NOMO-1 treated with DMSO at 0.1 percent for 48 hours (cell line): ENCODE measurements at regions not wholly inside any gene's neighbourhood (a gene's known extent, or its start where the extent isn't known, plus 50 kb on each side); places are given as distances from the start of the nearest gene placed in this dataset.

Experiments
- DNase-seq: peaks from one replicate; lab custom pipeline; 2025; ENCODE audit not compliant: unreplicated experiment; lab: John Stamatoyannopoulos, UW

- DNase-seq, result no peak
Measured at GRCh38 chr5:82381591-82381990, 103.4 kb upstream of the RPS23 start.

- DNase-seq, result no peak
Measured at GRCh38 chr5:82376307-82376706, 98.2 kb upstream of the RPS23 start.

- peak; percentile 32 for DNase-seq
Measured at GRCh38 chr5:82375488-82376244, 97.5 kb upstream of the RPS23 start.

- no peak for DNase-seq
Measured at GRCh38 chr5:82374637-82375036, 96.5 kb upstream of the RPS23 start.

GRCh38 chr5:82367930-82368329 lies 89.8 kb upstream of the RPS23 start:
- no peak for DNase-seq

GRCh38 chr5:82365744-82366228 lies 87.6 kb upstream of the RPS23 start:
- no peak for DNase-seq

- DNase-seq, result no peak
Measured at GRCh38 chr5:82365026-82365425, 86.9 kb upstream of the RPS23 start.

- DNase-seq, result peak; percentile 74
Measured at GRCh38 chr5:82364497-82364896, 86.3 kb upstream of the RPS23 start.

GRCh38 chr5:82363524-82363923 lies 85.4 kb upstream of the RPS23 start:
- no peak for DNase-seq

GRCh38 chr5:82362636-82363035 lies 84.5 kb upstream of the RPS23 start:
- no peak for DNase-seq

- no peak for DNase-seq
Measured at GRCh38 chr5:82360022-82360421, 81.9 kb upstream of the RPS23 start.

GRCh38 chr5:82359272-82359671 lies 81.1 kb upstream of the RPS23 start:
- DNase-seq, result no peak

- DNase-seq, result peak; percentile 80
Measured at GRCh38 chr5:82358457-82358856, 80.3 kb upstream of the RPS23 start.

GRCh38 chr5:82356808-82357671 lies 78.9 kb upstream of the RPS23 start:
- peak; percentile 82 for DNase-seq

- no peak for DNase-seq
Measured at GRCh38 chr5:82356021-82356420, 77.9 kb upstream of the RPS23 start.

- no peak for DNase-seq
Measured at GRCh38 chr5:82355496-82355895, 77.3 kb upstream of the RPS23 start.

- no peak for DNase-seq
Measured at GRCh38 chr5:82355053-82355452, 76.9 kb upstream of the RPS23 start.

- DNase-seq, result peak; percentile 23
Measured at GRCh38 chr5:82354543-82354942, 76.4 kb upstream of the RPS23 start.

GRCh38 chr5:82353522-82353921 lies 75.4 kb upstream of the RPS23 start:
- DNase-seq, result no peak

- DNase-seq, result peak; percentile 8
Measured at GRCh38 chr5:82352146-82352791, 74.1 kb upstream of the RPS23 start.

GRCh38 chr5:82351754-82352145 lies 73.6 kb upstream of the RPS23 start:
- peak; percentile 70 for DNase-seq

GRCh38 chr5:82351297-82351696 lies 73.1 kb upstream of the RPS23 start:
- DNase-seq, result no peak
